Middle frontal gyrus (tissue), 1 donor: ENCODE measurements at regions not wholly inside any gene's neighbourhood (a gene's known extent, or its start where the extent isn't known, plus 50 kb on each side); places are given as distances from the start of the nearest gene placed in this dataset.
"Not testable (repeated sequence)": the region's sequence is repeated elsewhere in the genome, so short reads cannot be mapped to it uniquely, and the experiment has no call there.

Source experiments
- DNase-seq: peaks from one replicate; pipeline ENCODE4 v3.0.0-alpha.2; 2015; ENCODE audit warnings: low spot score; ENCODE audit errors: extremely low spot score

GRCh38 chr10:33102071-33102470, 144.0 kb upstream of the ITGB1 start:
- no peak for DNase-seq

GRCh38 chr10:33101392-33101787, 143.4 kb upstream of the ITGB1 start:
- no peak for DNase-seq

GRCh38 chr10:33100781-33101391, 142.9 kb upstream of the ITGB1 start:
- DNase-seq, result no peak

- DNase-seq, result no peak
Observed at GRCh38 chr10:33099748-33100147, 141.7 kb upstream of the ITGB1 start.

GRCh38 chr10:33098951-33099663, 141.1 kb upstream of the ITGB1 start:
- DNase-seq, result no peak

- no peak for DNase-seq
Observed at GRCh38 chr10:33095867-33096815, 138.1 kb upstream of the ITGB1 start.

GRCh38 chr10:33094263-33095051, 136.4 kb upstream of the ITGB1 start:
- DNase-seq, result no peak

GRCh38 chr10:33093362-33093761, 135.3 kb upstream of the ITGB1 start:
- no peak for DNase-seq

GRCh38 chr10:33092596-33092995, 134.6 kb upstream of the ITGB1 start:
- no peak for DNase-seq

- no peak for DNase-seq
Observed at GRCh38 chr10:33091201-33091600, 133.2 kb upstream of the ITGB1 start.

- no peak for DNase-seq
Observed at GRCh38 chr10:33088990-33089389, 131.0 kb upstream of the ITGB1 start.

GRCh38 chr10:33087922-33088321, 129.9 kb upstream of the ITGB1 start:
- DNase-seq, result no peak

GRCh38 chr10:33087152-33087551, 129.1 kb upstream of the ITGB1 start:
- no peak for DNase-seq

GRCh38 chr10:33086100-33086499, 128.1 kb upstream of the ITGB1 start:
- DNase-seq, result no peak

GRCh38 chr10:33085313-33085833, 127.3 kb upstream of the ITGB1 start:
- no peak for DNase-seq

GRCh38 chr10:33084453-33084852, 126.4 kb upstream of the ITGB1 start:
- no peak for DNase-seq

GRCh38 chr10:33082373-33082895, 124.4 kb upstream of the ITGB1 start:
- DNase-seq, result no peak

- not testable (repeated sequence) for DNase-seq
Observed at GRCh38 chr10:33080467-33080866, 122.4 kb upstream of the ITGB1 start.

- no peak for DNase-seq
Observed at GRCh38 chr10:33074443-33074842, 116.4 kb upstream of the ITGB1 start.

- no peak for DNase-seq
Observed at GRCh38 chr10:33073641-33074415, 115.8 kb upstream of the ITGB1 start.
